PC-9 (cell line): ENCODE measurements at regions not wholly inside any gene's neighbourhood (a gene's known extent, or its start where the extent isn't known, plus 50 kb on each side); places are given as distances from the start of the nearest gene placed in this dataset.

Source experiments
- EZH2 ChIP-seq: fragments of 200-600 bp; sonication (generic); IDR thresholded peaks from 2 replicates; pipeline ENCODE4 v1.8.0; 2017; ENCODE audit warnings: antibody characterized with exemption, low read depth
- TF ChIP-seq, protein P1 (sequence below): fragments of 200-600 bp; sonication (generic); conservative IDR thresholded peaks from 2 replicates; pipeline ENCODE4 v1.6.1; 2017; ENCODE audit warnings: mixed run types, antibody characterized with exemption, mild to moderate bottlenecking, moderate library complexity

DNA sequence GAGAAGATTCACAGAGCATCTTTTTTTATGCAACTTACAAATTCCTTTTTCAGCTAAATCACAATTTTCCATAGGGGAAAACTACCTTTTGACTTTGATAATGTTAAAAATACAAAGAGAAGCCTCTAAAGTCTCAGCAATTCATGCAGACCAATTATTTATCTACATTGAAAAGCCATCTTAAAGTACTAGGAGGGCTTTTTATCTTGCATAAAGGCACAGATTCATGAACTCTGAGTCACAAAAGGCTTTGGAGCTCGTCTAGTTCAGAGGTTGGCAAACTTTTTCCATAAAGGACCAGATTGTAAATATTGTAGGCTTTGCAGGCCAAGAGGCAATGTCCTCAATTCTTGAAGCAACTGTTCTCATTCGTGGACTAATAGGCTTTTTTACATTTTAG is 210.4 kb upstream of the HDX start:
- TF ChIP-seq, protein P1, sequence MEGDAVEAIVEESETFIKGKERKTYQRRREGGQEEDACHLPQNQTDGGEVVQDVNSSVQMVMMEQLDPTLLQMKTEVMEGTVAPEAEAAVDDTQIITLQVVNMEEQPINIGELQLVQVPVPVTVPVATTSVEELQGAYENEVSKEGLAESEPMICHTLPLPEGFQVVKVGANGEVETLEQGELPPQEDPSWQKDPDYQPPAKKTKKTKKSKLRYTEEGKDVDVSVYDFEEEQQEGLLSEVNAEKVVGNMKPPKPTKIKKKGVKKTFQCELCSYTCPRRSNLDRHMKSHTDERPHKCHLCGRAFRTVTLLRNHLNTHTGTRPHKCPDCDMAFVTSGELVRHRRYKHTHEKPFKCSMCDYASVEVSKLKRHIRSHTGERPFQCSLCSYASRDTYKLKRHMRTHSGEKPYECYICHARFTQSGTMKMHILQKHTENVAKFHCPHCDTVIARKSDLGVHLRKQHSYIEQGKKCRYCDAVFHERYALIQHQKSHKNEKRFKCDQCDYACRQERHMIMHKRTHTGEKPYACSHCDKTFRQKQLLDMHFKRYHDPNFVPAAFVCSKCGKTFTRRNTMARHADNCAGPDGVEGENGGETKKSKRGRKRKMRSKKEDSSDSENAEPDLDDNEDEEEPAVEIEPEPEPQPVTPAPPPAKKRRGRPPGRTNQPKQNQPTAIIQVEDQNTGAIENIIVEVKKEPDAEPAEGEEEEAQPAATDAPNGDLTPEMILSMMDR: no peak
- no peak for TF ChIP-seq EZH2
